ENCODE measurements at regions not wholly inside any gene's neighbourhood (a gene's known extent, or its start where the extent isn't known, plus 50 kb on each side); places are given as distances from the start of the nearest gene placed in this dataset.

DNA sequence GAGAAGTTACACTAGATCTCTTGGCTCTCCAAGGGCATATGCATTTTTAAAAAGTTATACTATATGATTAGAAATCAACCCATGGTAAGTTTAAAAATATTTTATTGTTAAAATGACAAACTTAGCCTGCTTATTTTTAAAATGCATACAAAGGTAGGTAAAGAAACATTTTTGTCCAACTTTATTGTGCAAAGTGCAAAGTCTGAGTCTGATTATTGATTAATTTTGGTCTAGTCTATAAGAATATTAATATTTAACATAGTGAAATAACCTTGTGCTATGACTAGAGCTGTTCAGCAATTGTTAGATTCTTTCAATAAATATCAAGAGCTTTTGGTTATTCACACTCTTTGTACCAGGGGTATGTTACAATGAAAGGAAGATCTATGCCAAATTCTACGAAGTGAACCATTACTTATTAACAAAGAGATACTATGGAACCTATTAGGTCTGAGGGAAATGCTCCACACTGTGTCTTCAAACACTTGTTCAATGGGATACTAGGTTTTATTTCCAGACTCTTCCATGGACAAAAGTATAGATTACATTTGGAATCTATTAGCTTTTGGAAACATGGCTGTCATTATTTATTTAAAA is 70.4 kb downstream of the DIPK2A start:
- H3K4me1 ChIP-seq: no peaks in the 10 kb centered on the region
- no peaks in the 10 kb centered on the region for H3K9me3 ChIP-seq
- H3K4me3 ChIP-seq: no peak overlapping the region
- no peaks in the 10 kb centered on the region for H3K27me3 ChIP-seq
- DNase-seq (ENCODE audit: low spot score in 2 of 2): no peak
- H3K36me3 ChIP-seq: no peaks in the 10 kb centered on the region
- H3K27ac ChIP-seq: no peak overlapping the region
- intact Hi-C loops (cut with DNase I; ENCODE audit: low total_unique reads): no loop called here
- no peak for TF ChIP-seq POLR2AphosphoS5 (IDR thresholded peaks at IDR 0.05)
- TF ChIP-seq POLR2A (IDR thresholded peaks at IDR 0.05): no peak
- TF ChIP-seq, protein P1, sequence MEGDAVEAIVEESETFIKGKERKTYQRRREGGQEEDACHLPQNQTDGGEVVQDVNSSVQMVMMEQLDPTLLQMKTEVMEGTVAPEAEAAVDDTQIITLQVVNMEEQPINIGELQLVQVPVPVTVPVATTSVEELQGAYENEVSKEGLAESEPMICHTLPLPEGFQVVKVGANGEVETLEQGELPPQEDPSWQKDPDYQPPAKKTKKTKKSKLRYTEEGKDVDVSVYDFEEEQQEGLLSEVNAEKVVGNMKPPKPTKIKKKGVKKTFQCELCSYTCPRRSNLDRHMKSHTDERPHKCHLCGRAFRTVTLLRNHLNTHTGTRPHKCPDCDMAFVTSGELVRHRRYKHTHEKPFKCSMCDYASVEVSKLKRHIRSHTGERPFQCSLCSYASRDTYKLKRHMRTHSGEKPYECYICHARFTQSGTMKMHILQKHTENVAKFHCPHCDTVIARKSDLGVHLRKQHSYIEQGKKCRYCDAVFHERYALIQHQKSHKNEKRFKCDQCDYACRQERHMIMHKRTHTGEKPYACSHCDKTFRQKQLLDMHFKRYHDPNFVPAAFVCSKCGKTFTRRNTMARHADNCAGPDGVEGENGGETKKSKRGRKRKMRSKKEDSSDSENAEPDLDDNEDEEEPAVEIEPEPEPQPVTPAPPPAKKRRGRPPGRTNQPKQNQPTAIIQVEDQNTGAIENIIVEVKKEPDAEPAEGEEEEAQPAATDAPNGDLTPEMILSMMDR (IDR thresholded peaks at IDR 0.05): no peak

DNA sequence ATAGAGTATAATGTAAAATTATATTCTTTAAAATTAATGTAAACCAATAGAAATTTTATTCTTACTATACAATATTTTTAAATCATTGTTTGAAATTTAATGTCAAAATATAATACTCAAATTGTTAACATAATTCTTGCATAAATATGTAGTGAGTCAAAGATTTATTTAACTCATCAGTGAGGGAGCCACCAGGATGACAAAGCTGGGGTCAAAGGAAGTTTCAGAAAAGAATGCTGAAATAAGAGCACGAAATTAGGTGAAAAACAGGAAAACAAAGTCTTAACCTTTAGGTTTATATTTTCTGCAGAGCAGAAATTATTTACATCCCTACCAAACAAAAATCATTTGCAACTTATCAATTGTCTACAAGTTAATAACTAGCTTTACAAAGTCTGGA is 74.1 kb downstream of the DIPK2A start:
- H3K36me3 ChIP-seq: no peaks in the 10 kb centered on the region
- H3K9me3 ChIP-seq: no peaks in the 10 kb centered on the region
- intact Hi-C loops (cut with DNase I; ENCODE audit: low total_unique reads): no loop called here
- TF ChIP-seq POLR2A (IDR thresholded peaks at IDR 0.05): no peak
- no peak overlapping the region for H3K4me3 ChIP-seq
- no peaks in the 10 kb centered on the region for H3K27me3 ChIP-seq
- DNase-seq (ENCODE audit: low spot score in 2 of 2): no peak
- H3K27ac ChIP-seq: no peak overlapping the region
- no peaks in the 10 kb centered on the region for H3K4me1 ChIP-seq

DNA sequence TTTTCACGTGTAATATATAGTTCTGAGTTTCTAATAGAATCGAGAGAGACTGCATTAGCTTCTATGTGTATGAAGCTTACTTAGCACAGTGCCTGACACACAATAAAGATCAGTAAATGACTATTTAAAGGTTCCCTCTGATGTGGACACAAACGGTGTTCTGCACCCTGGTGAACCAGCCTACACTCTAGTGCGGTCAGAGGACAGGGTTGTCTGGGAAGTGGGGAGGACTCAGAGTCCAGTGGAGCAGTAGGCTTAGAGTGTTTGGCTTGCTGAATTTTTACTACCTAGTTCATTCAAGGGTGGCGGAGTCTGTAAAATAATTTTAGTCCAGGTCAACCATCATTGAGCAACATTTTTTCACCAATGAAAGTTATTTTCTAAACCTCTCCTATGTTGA is 77.8 kb downstream of the DIPK2A start:
- DNase-seq (ENCODE audit: low spot score in 2 of 2): no peak
- Histone ChIP-seq H3K27ac (no peak overlapping the region), H3K9me3 (no peaks in the 10 kb centered on the region), H3K4me1 (no peaks in the 10 kb centered on the region), H3K27me3 (no peaks in the 10 kb centered on the region), H3K4me3 (no peak overlapping the region), H3K36me3 (no peaks in the 10 kb centered on the region)
- TF ChIP-seq, protein P1 (IDR thresholded peaks at IDR 0.05): no peak
- TF ChIP-seq POLR2A (IDR thresholded peaks at IDR 0.05): no peak
- no peak for TF ChIP-seq POLR2AphosphoS5 (IDR thresholded peaks at IDR 0.05)
- intact Hi-C loops (cut with DNase I; ENCODE audit: low total_unique reads): no loop called here

DNA sequence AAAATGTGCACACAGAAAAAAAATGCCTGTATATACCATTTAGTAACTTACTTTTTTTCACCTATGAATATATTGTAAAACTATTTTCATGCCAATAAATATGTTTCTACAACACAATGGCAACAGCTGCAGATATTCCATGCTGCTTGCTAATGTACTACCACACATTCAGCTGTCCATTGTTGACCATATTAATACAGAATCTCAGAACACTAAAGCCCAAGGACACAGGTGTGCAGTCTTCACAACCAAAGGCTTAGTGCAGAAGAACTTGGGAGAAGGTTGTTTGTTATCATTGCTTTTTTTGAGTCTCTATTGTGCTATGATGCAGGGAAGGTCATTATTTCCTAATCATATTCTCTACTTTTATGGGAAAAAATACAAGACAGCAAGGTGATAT is 79.6 kb downstream of the DIPK2A start:
- no peaks in the 10 kb centered on the region for H3K36me3 ChIP-seq
- intact Hi-C loops (cut with DNase I; ENCODE audit: low total_unique reads): no loop called here

DNA sequence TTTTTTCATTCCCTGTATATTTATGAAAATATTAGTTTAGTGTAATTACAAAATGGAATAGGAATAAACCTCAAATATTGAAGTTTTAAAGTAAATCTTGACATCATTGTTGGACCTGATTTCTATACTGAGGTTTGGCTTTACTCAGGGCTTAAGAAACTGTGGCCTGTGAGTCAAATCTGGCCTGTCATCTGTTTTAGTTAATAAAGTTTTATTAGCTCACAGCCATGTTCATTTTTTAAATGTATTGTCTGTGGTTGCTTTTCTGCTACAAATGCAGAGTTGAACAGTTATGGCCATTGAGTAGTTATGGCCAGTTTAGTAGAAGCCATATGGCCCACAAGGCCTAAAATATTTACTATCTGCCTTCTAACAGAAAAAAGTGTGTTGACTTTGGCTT is 80.7 kb downstream of the DIPK2A start:
- Histone ChIP-seq H3K27me3 (no peaks in the 10 kb centered on the region), H3K36me3 (no peaks in the 10 kb centered on the region), H3K9me3 (no peaks in the 10 kb centered on the region), H3K4me3 (no peak overlapping the region), H3K27ac (no peak overlapping the region), H3K4me1 (no peaks in the 10 kb centered on the region)
- DNase-seq (ENCODE audit: low spot score in 2 of 2): no peak
- intact Hi-C loops (cut with DNase I; ENCODE audit: low total_unique reads): no loop called here
- TF ChIP-seq POLR2A (IDR thresholded peaks at IDR 0.05) (no peak), POLR2AphosphoS5 (IDR thresholded peaks at IDR 0.05) (no peak)
- TF ChIP-seq, protein P1 (IDR thresholded peaks at IDR 0.05): no peak

More for the DNA sequence above, 79.6 kb downstream of the DIPK2A start:
- H3K4me1 ChIP-seq: no peaks in the 10 kb centered on the region
- H3K27me3 ChIP-seq: no peaks in the 10 kb centered on the region
- H3K4me3 ChIP-seq: no peak overlapping the region
- DNase-seq (ENCODE audit: low spot score in 2 of 2): no peak
- TF ChIP-seq POLR2AphosphoS5 (IDR thresholded peaks at IDR 0.05) (no peak), POLR2A (IDR thresholded peaks at IDR 0.05) (no peak)
- TF ChIP-seq, protein P1 (IDR thresholded peaks at IDR 0.05): no peak
- no peaks in the 10 kb centered on the region for H3K9me3 ChIP-seq
- no peak overlapping the region for H3K27ac ChIP-seq

DNA sequence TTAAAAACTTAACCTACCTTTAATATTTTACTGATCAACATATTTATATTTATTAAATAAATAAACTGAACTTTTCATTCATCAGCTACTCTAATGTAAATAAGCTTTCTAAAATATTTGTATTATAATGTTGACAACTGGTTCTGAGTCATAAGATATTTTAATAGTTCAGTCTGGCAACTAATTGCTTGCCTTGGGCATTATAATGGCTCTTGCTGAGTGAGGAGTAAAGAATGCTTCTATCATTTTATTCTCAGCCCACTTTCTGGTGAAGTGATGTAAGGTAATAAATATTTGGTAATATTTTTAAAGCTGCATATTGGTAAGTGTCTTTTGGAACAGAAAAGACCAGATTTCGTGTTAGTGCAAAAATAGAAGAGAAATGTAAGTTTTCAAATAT is 81.5 kb downstream of the DIPK2A start:
- intact Hi-C loops (cut with DNase I; ENCODE audit: low total_unique reads): no loop called here
- no peak for DNase-seq (ENCODE audit: low spot score in 2 of 2)
- no peaks in the 10 kb centered on the region for H3K9me3 ChIP-seq

More for the DNA sequence above, 81.5 kb downstream of the DIPK2A start:
- Histone ChIP-seq H3K27me3 (no peaks in the 10 kb centered on the region), H3K4me3 (no peak overlapping the region), H3K4me1 (no peaks in the 10 kb centered on the region), H3K36me3 (no peaks in the 10 kb centered on the region), H3K27ac (no peak overlapping the region)
- TF ChIP-seq POLR2A (IDR thresholded peaks at IDR 0.05) (no peak), POLR2AphosphoS5 (IDR thresholded peaks at IDR 0.05) (no peak)
- TF ChIP-seq, protein P1 (IDR thresholded peaks at IDR 0.05): no peak

All from breast epithelium (tissue), 4 donors.